Panc1 (cell line): ENCODE measurements at regions not wholly inside any gene's neighbourhood (a gene's known extent, or its start where the extent isn't known, plus 50 kb on each side); places are given as distances from the start of the nearest gene placed in this dataset.

Source experiments
- CTCF ChIP-seq: fragments of 450-650 bp; IDR thresholded peaks from 2 replicates; pipeline ENCODE4 v1.5.1; 2017; ENCODE audit warnings: mild to moderate bottlenecking
- POLR2AphosphoS5 ChIP-seq: IDR thresholded peaks from 2 replicates; pipeline ENCODE4 v1.6.1; 2012; ENCODE audit warnings: mild to moderate bottlenecking, low read depth, low read length, moderate library complexity
- REST ChIP-seq, 2 experiments: IDR thresholded peaks; 2 replicates each; pipeline ENCODE4 v1.6.1; 2011 to 2012; ENCODE audit warnings: low read depth in 2 of 2, control low read depth in 1 of 2, low read length in 1 of 2, mild to moderate bottlenecking in 1 of 2, moderate library complexity in 1 of 2; ENCODE audit not compliant: insufficient read depth in 1 of 2
- TCF7L2 ChIP-seq: IDR thresholded peaks from 2 replicates; pipeline ENCODE4 v1.6.1; 2011; ENCODE audit warnings: mild to moderate bottlenecking, low read depth, low read length, inconsistent platforms

- TF ChIP-seq CTCF (no peak), TCF7L2 (no peak), REST (IDR thresholded peaks at IDR 0.05; ENCODE audit: insufficient read depth in 1 of 2, low read depth in 2 of 2, low read length in 1 of 2) (no peak), POLR2AphosphoS5 (no peak)
These were observed 53.5 kb upstream of the ARMC3 start for GRCh38 chr10:22874189-22874854.
